H1 (cell line): ENCODE measurements at regions not wholly inside any gene's neighbourhood (a gene's known extent, or its start where the extent isn't known, plus 50 kb on each side); places are given as distances from the start of the nearest gene placed in this dataset.

ENCODE experiments used
- CHD1 ChIP-seq: IDR thresholded peaks from 2 replicates; pipeline ENCODE4 v1.6.1; 2012; ENCODE audit warnings: low read depth, low read length, improper control_type of control experiment
- EZH2 ChIP-seq: fragments of 200-600 bp; sonication (generic); IDR thresholded peaks from 2 replicates; pipeline ENCODE4 v1.7.1; 2012; ENCODE audit warnings: low read depth, mild to moderate bottlenecking, moderate library complexity, low read length, inconsistent platforms; ENCODE audit not compliant: severe bottlenecking
- SUZ12 ChIP-seq: fragments of 200-600 bp; sonication (generic); IDR thresholded peaks from 2 replicates; pipeline ENCODE4 v1.6.1; 2012; ENCODE audit warnings: mild to moderate bottlenecking, inconsistent platforms, low read length, moderate library complexity, mixed read lengths

DNA sequence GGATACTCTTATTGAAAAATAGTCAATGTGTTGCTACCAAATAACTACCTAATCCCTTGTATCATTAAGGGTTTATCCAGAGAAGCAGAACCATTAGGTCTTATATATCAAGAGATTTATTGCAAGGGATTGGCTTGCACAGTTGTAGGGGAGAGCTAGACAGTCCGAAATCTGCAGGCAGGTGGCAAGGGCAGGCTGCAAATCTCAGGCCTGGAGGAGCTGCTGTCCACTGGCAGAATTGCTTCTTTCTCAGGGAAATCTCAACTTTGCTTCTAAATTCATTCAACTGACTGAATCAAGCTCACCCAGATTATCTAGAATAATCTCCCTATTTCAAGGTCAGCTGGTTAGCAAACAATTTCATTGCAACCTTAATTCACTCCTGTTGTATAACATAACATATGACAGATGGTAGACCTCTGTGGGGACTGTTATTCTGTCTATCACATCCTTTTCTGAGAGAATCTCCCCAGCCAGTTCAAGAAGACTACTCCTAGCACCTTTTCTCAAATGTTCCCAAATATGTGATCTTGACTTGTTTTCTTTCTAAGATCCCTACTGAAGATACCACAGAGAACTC is 194.2 kb downstream of the NHLRC3 start (continued):
- no peak for TF ChIP-seq EZH2
- TF ChIP-seq SUZ12 = no peak
- no peak for TF ChIP-seq CHD1
- TF ChIP-seq, all 59 proteins: peak for 0
